ENCODE measurements at regions not wholly inside any gene's neighbourhood (a gene's known extent, or its start where the extent isn't known, plus 50 kb on each side); places are given as distances from the start of the nearest gene placed in this dataset.

DNA sequence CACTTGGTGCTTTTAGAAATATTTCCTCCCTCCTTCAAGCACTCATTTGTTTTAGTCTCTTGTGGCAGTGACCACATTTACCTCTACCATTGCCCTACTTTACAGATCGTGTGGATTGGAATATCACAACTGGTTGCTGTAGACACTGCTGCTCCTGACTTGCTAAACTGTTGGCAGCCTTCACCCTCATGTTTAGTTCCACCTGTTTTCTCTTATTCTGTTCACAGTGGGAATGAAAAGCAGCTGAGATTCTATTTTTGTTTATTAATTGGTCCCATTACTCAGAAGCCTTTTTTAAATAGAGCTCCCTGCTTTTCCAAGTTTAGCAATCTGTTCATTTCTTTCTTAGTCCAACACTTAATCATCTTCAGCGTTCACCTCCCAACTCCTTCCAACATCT lies 308.9 kb downstream of the RWDD3 start:
- no peaks in the 10 kb centered on the region for H3K36me3 Mint-ChIP-seq (ENCODE audit: low read depth)
- no peak overlapping the region for H3K27ac Mint-ChIP-seq

GRCh38 chr1:95547005-95547404 lies 313.0 kb downstream of the RWDD3 start:
- DNase-seq = no peak
- intact Hi-C loops (cut with DNase I, micrococcal nuclease) = no loop called here

More for the DNA sequence above, 308.9 kb downstream of the RWDD3 start:
- H3K9me3 Mint-ChIP-seq (ENCODE audit: low read depth) = no peaks in the 10 kb centered on the region
- CTCF ChIA-PET = no interaction called here
- H3K27me3 Mint-ChIP-seq = no peaks in the 10 kb centered on the region
- no peak for ATAC-seq
- DNase-seq = no peak
- intact Hi-C loops (cut with DNase I, micrococcal nuclease) = no loop called here
- POLR2A ChIA-PET = no interaction called here
- no peaks in the 10 kb centered on the region for H3K4me1 Mint-ChIP-seq
- H3K4me3 Mint-ChIP-seq = no peak overlapping the region

GRCh38 chr1:95548211-95548610 lies 314.2 kb downstream of the RWDD3 start:
- H3K4me1 Mint-ChIP-seq = no peaks in the 10 kb centered on the region
- POLR2A ChIA-PET = no interaction called here
- H3K27ac Mint-ChIP-seq = no peak overlapping the region
- intact Hi-C loops (cut with DNase I, micrococcal nuclease) = no loop called here
- CTCF ChIA-PET = no interaction called here
- peaks cover 5% of the 10 kb centered on the region for H3K9me3 Mint-ChIP-seq (ENCODE audit: low read depth)
- no peak for ATAC-seq
- H3K4me3 Mint-ChIP-seq = no peak overlapping the region
- no peaks in the 10 kb centered on the region for H3K36me3 Mint-ChIP-seq (ENCODE audit: low read depth)
- no peak for DNase-seq
- H3K27me3 Mint-ChIP-seq = no peaks in the 10 kb centered on the region

More at GRCh38 chr1:95547005-95547404, 313.0 kb downstream of the RWDD3 start:
- POLR2A ChIA-PET = no interaction called here
- Mint-ChIP-seq H3K9me3 (ENCODE audit: low read depth) (peaks cover 2% of the 10 kb centered on the region), H3K36me3 (ENCODE audit: low read depth) (no peaks in the 10 kb centered on the region), H3K4me1 (no peaks in the 10 kb centered on the region), H3K4me3 (no peak overlapping the region), H3K27me3 (no peaks in the 10 kb centered on the region), H3K27ac (no peak overlapping the region)
- CTCF ChIA-PET = no interaction called here
- no peak for ATAC-seq

DNA sequence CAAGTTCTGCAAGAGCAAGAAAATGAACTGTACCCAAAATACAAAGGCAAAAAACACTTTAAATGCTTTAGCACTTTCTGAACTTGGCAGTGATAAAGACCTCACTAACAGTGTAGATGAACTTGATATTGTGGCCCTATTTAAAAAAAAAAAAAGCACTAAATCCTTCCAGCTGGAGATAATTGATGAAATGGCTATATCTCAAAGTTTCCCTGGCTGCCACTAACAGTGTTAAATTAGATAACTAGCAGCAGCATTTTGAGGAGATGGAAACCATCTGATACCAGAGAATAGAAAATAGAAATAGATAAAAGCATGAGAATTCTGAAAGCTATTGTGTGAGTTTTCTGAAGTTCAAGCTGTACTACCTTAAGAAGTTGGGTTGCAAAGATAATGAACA lies 317.2 kb downstream of the RWDD3 start:
- H3K27ac Mint-ChIP-seq = no peak overlapping the region
- no peak overlapping the region for H3K4me3 Mint-ChIP-seq
- H3K4me1 Mint-ChIP-seq = no peaks in the 10 kb centered on the region
- no peak for ATAC-seq
- POLR2A ChIA-PET = no interaction called here
- CTCF ChIA-PET = no interaction called here
- H3K36me3 Mint-ChIP-seq (ENCODE audit: low read depth) = no peaks in the 10 kb centered on the region
- intact Hi-C loops (cut with DNase I, micrococcal nuclease) = no loop called here
- no peak for DNase-seq
- H3K27me3 Mint-ChIP-seq = no peaks in the 10 kb centered on the region
- peaks cover 9% of the 10 kb centered on the region for H3K9me3 Mint-ChIP-seq (ENCODE audit: low read depth)

- CTCF ChIA-PET = no interaction called here
Observed at GRCh38 chr1:95553595-95553994, 319.6 kb downstream of the RWDD3 start.

GRCh38 chr1:95554408-95554807 lies 320.4 kb downstream of the RWDD3 start:
- intact Hi-C loops (cut with DNase I, micrococcal nuclease) = no loop called here

More at GRCh38 chr1:95553595-95553994, 319.6 kb downstream of the RWDD3 start:
- Mint-ChIP-seq H3K36me3 (ENCODE audit: low read depth) (no peaks in the 10 kb centered on the region), H3K4me1 (no peaks in the 10 kb centered on the region), H3K4me3 (no peak overlapping the region), H3K9me3 (ENCODE audit: low read depth) (peaks cover 17% of the 10 kb centered on the region), H3K27me3 (no peaks in the 10 kb centered on the region), H3K27ac (no peak overlapping the region)
- intact Hi-C loops (cut with DNase I, micrococcal nuclease) = no loop called here
- DNase-seq = no peak
- POLR2A ChIA-PET = no interaction called here
- ATAC-seq = no peak

DNA sequence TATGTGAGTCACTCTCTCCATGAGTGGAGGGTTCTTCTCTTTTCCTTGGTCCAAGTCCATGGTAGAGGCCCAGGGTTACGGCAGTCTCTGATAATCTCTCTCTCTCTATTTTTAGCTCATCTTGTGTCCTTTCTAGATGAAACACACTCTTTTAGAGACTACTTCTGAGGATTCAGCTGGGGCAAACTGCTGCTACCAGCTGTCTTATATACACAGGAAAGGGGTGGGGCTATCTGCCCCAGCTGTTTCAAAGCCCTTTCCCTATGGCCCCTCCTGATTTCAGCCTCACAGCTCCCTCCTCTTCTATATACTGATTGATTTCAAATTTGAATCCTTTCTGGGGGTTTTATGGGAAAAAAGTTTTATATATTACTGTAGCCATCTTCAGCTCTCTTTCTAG lies 324.8 kb downstream of the RWDD3 start:
- Mint-ChIP-seq H3K36me3 (ENCODE audit: low read depth) (no peaks in the 10 kb centered on the region), H3K4me1 (no peaks in the 10 kb centered on the region), H3K4me3 (no peak overlapping the region), H3K9me3 (ENCODE audit: low read depth) (peaks cover 10% of the 10 kb centered on the region), H3K27me3 (no peaks in the 10 kb centered on the region), H3K27ac (no peak overlapping the region)
- POLR2A ChIA-PET = no interaction called here
- ATAC-seq = no peak
- CTCF ChIA-PET = no interaction called here
- intact Hi-C loops (cut with DNase I, micrococcal nuclease) = no loop called here
- DNase-seq = no peak

More at GRCh38 chr1:95554408-95554807, 320.4 kb downstream of the RWDD3 start:
- no peaks in the 10 kb centered on the region for H3K4me1 Mint-ChIP-seq
- no peak overlapping the region for H3K4me3 Mint-ChIP-seq
- ATAC-seq (no peak), DNase-seq (no peak)
- ChIA-PET POLR2A (no interaction called here), CTCF (no interaction called here)
- peaks cover 17% of the 10 kb centered on the region for H3K9me3 Mint-ChIP-seq (ENCODE audit: low read depth)
- H3K36me3 Mint-ChIP-seq (ENCODE audit: low read depth) = no peaks in the 10 kb centered on the region
- H3K27ac Mint-ChIP-seq = no peak overlapping the region
- no peaks in the 10 kb centered on the region for H3K27me3 Mint-ChIP-seq

DNA sequence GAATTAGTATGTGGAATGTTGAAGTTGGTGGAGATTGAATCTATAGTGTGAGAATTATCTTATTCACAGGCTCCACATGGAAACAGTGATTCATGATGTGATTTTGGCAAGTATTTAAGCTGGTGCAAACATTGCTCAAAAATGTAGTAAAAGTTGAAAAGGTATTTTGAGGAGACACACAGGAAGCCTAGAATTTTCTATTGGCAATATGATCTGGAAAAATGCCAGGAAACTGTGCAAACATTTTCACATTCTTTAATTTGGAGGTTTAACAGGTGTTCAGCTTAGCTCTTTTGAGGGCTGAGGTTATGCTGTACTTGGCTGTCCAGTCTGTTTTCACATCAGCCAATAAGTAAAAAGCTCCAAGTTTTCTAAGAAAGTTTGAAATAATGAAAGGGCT lies 327.3 kb downstream of the RWDD3 start:
- no peaks in the 10 kb centered on the region for H3K4me1 Mint-ChIP-seq

GRCh38 chr1:95562230-95562629 lies 328.2 kb downstream of the RWDD3 start:
- ChIA-PET CTCF (no interaction called here), POLR2A (no interaction called here)
- no peaks in the 10 kb centered on the region for H3K36me3 Mint-ChIP-seq (ENCODE audit: low read depth)
- H3K27ac Mint-ChIP-seq = no peak overlapping the region
- DNase-seq (no peak), ATAC-seq (no peak)
- H3K9me3 Mint-ChIP-seq (ENCODE audit: low read depth) = peaks cover 6% of the 10 kb centered on the region
- intact Hi-C loops (cut with DNase I, micrococcal nuclease) = no loop called here
- H3K4me3 Mint-ChIP-seq = no peak overlapping the region
- no peaks in the 10 kb centered on the region for H3K27me3 Mint-ChIP-seq
- H3K4me1 Mint-ChIP-seq = no peaks in the 10 kb centered on the region

More for the DNA sequence above, 327.3 kb downstream of the RWDD3 start:
- Mint-ChIP-seq H3K27me3 (no peaks in the 10 kb centered on the region), H3K9me3 (ENCODE audit: low read depth) (peaks cover 10% of the 10 kb centered on the region), H3K27ac (no peak overlapping the region), H3K36me3 (ENCODE audit: low read depth) (no peaks in the 10 kb centered on the region), H3K4me3 (no peak overlapping the region)
- ATAC-seq = no peak
- POLR2A ChIA-PET = no interaction called here
- CTCF ChIA-PET = no interaction called here
- DNase-seq = no peak
- intact Hi-C loops (cut with DNase I, micrococcal nuclease) = no loop called here

DNA sequence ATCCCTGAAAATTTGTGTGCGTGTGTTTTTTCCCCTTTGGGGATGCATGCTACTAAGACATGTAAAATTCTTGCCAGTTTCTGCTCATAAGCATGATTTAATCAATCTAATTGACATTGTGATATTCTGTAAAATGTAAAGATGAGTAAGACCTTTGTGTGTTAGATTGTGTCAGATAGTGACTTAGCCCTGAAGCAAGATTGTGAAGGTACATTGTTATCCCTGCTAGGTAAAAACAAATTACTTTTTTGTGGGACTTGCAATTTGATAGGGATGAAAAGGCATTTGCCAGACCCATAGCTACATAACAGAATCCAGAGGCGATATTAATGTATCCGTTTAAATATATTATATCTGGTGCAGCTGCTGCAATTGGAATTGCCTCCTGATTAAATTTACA lies 338.0 kb downstream of the RWDD3 start:
- ATAC-seq (no peak), DNase-seq (no peak)
- intact Hi-C loops (cut with DNase I, micrococcal nuclease) = no loop called here
- Mint-ChIP-seq H3K4me3 (no peak overlapping the region), H3K36me3 (ENCODE audit: low read depth) (no peaks in the 10 kb centered on the region), H3K27me3 (no peaks in the 10 kb centered on the region), H3K9me3 (ENCODE audit: low read depth) (peaks cover 5% of the 10 kb centered on the region), H3K4me1 (no peaks in the 10 kb centered on the region), H3K27ac (no peak overlapping the region)
- ChIA-PET CTCF (interaction anchor here (0.7 kb wide), 1 partner anchor 24 kb away, joined by 3 read pairs; no protein-coding TSS in a partner anchor), POLR2A (no interaction called here)

DNA sequence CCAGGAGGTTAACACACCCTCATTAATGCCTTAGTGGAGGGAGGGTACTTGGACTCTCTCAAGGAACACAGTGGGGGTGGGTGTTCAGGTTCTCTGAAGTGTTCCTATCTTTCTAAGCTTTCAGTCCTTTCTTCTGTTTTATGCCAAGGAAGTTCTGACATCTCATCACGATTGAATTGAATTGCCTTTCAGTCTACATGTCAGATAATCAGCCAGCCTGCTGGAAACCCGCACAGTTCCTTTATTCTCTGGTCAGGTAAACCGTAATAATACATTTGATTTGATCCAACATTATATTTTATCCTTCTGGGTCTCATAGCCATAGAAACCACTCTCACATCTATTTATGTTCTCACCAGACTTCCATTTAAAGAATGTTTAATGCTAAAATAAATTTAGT lies 339.0 kb downstream of the RWDD3 start:
- intact Hi-C loops (cut with DNase I, micrococcal nuclease) = no loop called here
- Mint-ChIP-seq H3K9me3 (ENCODE audit: low read depth) (peaks cover 5% of the 10 kb centered on the region), H3K4me1 (no peaks in the 10 kb centered on the region), H3K27ac (no peak overlapping the region), H3K36me3 (ENCODE audit: low read depth) (no peaks in the 10 kb centered on the region), H3K27me3 (no peaks in the 10 kb centered on the region), H3K4me3 (no peak overlapping the region)
- ChIA-PET POLR2A (interaction anchor here (0.6 kb wide), 1 partner anchor 354 kb away, joined by 4 read pairs; no protein-coding TSS in a partner anchor), CTCF (interaction anchor here (0.7 kb wide), 1 partner anchor 13 kb away, joined by 3 read pairs; no protein-coding TSS in a partner anchor)
- no peak for ATAC-seq
- no peak for DNase-seq

- H3K4me1 Mint-ChIP-seq = no peaks in the 10 kb centered on the region
- no peaks in the 10 kb centered on the region for H3K36me3 Mint-ChIP-seq (ENCODE audit: low read depth)
- no peak for DNase-seq
- H3K9me3 Mint-ChIP-seq (ENCODE audit: low read depth) = peaks cover 5% of the 10 kb centered on the region
- H3K4me3 Mint-ChIP-seq = no peak overlapping the region
- no peaks in the 10 kb centered on the region for H3K27me3 Mint-ChIP-seq
- no peak for ATAC-seq
- CTCF ChIA-PET = no interaction called here
- intact Hi-C loops (cut with DNase I, micrococcal nuclease) = no loop called here
- H3K27ac Mint-ChIP-seq = no peak overlapping the region
- POLR2A ChIA-PET = no interaction called here
Observed at GRCh38 chr1:95575291-95575690, 341.3 kb downstream of the RWDD3 start.

- no peaks in the 10 kb centered on the region for H3K36me3 Mint-ChIP-seq (ENCODE audit: low read depth)
- H3K9me3 Mint-ChIP-seq (ENCODE audit: low read depth) = peaks cover 4% of the 10 kb centered on the region
- no peak overlapping the region for H3K4me3 Mint-ChIP-seq
- ATAC-seq (no peak), DNase-seq (no peak)
- intact Hi-C loops (cut with DNase I, micrococcal nuclease) = no loop called here
- H3K27ac Mint-ChIP-seq = no peak overlapping the region
- CTCF ChIA-PET = no interaction called here
- POLR2A ChIA-PET = no interaction called here
- H3K4me1 Mint-ChIP-seq = no peaks in the 10 kb centered on the region
- no peaks in the 10 kb centered on the region for H3K27me3 Mint-ChIP-seq
Observed at GRCh38 chr1:95578462-95578861, 344.5 kb downstream of the RWDD3 start.

Data from activated CD4-positive, alpha-beta T cell treated with anti-CD3 and anti-CD28 coated beads for 36 hours (primary cell).